ENCODE measurements at regions not wholly inside any gene's neighbourhood (a gene's known extent, or its start where the extent isn't known, plus 50 kb on each side); places are given as distances from the start of the nearest gene placed in this dataset.

- TF ChIP-seq USF1 (IDR thresholded peaks at IDR 0.05) (no peak), NFIC (IDR thresholded peaks at IDR 0.05) (no peak), EGR1 (IDR thresholded peaks at IDR 0.05) (no peak), TAF1 (IDR thresholded peaks at IDR 0.05; ENCODE audit: low read depth) (no peak), EP300 (IDR thresholded peaks at IDR 0.05; ENCODE audit: borderline replicate concordance) (no peak), FOXM1 (IDR thresholded peaks at IDR 0.05; ENCODE audit: borderline replicate concordance, low read depth) (no peak), YY1 (IDR thresholded peaks at IDR 0.05; ENCODE audit: low read depth) (no peak), ZBTB7A (IDR thresholded peaks at IDR 0.05; ENCODE audit: low read depth) (no peak), TEAD4 (IDR thresholded peaks at IDR 0.05) (no peak), TCF12 (IDR thresholded peaks at IDR 0.05; ENCODE audit: low read depth) (no peak), RAD21 (IDR thresholded peaks at IDR 0.05; ENCODE audit: low read depth) (no peak), CREB1 (IDR thresholded peaks at IDR 0.05; ENCODE audit: low read depth) (no peak), CEBPB (IDR thresholded peaks at IDR 0.05) (no peak)
- TF ChIP-seq, protein P1, sequence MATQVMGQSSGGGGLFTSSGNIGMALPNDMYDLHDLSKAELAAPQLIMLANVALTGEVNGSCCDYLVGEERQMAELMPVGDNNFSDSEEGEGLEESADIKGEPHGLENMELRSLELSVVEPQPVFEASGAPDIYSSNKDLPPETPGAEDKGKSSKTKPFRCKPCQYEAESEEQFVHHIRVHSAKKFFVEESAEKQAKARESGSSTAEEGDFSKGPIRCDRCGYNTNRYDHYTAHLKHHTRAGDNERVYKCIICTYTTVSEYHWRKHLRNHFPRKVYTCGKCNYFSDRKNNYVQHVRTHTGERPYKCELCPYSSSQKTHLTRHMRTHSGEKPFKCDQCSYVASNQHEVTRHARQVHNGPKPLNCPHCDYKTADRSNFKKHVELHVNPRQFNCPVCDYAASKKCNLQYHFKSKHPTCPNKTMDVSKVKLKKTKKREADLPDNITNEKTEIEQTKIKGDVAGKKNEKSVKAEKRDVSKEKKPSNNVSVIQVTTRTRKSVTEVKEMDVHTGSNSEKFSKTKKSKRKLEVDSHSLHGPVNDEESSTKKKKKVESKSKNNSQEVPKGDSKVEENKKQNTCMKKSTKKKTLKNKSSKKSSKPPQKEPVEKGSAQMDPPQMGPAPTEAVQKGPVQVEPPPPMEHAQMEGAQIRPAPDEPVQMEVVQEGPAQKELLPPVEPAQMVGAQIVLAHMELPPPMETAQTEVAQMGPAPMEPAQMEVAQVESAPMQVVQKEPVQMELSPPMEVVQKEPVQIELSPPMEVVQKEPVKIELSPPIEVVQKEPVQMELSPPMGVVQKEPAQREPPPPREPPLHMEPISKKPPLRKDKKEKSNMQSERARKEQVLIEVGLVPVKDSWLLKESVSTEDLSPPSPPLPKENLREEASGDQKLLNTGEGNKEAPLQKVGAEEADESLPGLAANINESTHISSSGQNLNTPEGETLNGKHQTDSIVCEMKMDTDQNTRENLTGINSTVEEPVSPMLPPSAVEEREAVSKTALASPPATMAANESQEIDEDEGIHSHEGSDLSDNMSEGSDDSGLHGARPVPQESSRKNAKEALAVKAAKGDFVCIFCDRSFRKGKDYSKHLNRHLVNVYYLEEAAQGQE (IDR thresholded peaks at IDR 0.05; ENCODE audit: low read depth): no peak
- TF ChIP-seq, protein P2, sequence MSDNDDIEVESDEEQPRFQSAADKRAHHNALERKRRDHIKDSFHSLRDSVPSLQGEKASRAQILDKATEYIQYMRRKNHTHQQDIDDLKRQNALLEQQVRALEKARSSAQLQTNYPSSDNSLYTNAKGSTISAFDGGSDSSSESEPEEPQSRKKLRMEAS (IDR thresholded peaks at IDR 0.05): no peak
These were observed 81.2 kb upstream of the ATXN7L3B start for GRCh38 chr12:74456431-74456830.

GRCh38 chr12:74468401-74468800, 69.2 kb upstream of the ATXN7L3B start:
- no peak for TF ChIP-seq FOXM1 (IDR thresholded peaks at IDR 0.05; ENCODE audit: borderline replicate concordance, low read depth)
- TF ChIP-seq, protein P1 (IDR thresholded peaks at IDR 0.05; ENCODE audit: low read depth): no peak
- TF ChIP-seq CEBPB (IDR thresholded peaks at IDR 0.05): no peak
- TF ChIP-seq, protein P2 (IDR thresholded peaks at IDR 0.05): no peak
- TF ChIP-seq EP300 (IDR thresholded peaks at IDR 0.05; ENCODE audit: borderline replicate concordance): no peak
- no peak for TF ChIP-seq ZBTB7A (IDR thresholded peaks at IDR 0.05; ENCODE audit: low read depth)
- TF ChIP-seq TAF1 (IDR thresholded peaks at IDR 0.05; ENCODE audit: low read depth): no peak
- no peak for TF ChIP-seq YY1 (IDR thresholded peaks at IDR 0.05; ENCODE audit: low read depth)
- no peak for TF ChIP-seq TEAD4 (IDR thresholded peaks at IDR 0.05)
- TF ChIP-seq USF1 (IDR thresholded peaks at IDR 0.05): no peak
- no peak for TF ChIP-seq TCF12 (IDR thresholded peaks at IDR 0.05; ENCODE audit: low read depth)
- TF ChIP-seq RAD21 (IDR thresholded peaks at IDR 0.05; ENCODE audit: low read depth): no peak
- TF ChIP-seq EGR1 (IDR thresholded peaks at IDR 0.05): no peak

DNA sequence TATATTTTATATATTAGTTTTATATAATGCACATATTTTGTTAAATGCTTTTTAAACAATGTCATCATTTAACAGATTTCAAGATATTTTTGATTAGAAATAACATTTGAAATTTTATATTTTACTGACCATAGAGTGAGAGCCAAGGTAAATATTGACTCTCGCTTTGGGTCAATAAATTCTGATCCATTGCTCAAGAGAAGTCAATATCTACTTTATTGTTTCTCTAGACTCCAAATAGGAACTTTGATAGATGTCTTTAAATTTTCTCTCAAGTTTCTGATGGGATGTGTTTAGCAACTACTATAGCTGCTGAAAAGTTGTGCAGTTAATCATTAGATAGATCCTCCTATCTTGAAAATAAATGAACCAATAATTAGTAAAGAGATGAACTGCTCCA, 61.4 kb upstream of the ATXN7L3B start:
- TF ChIP-seq EGR1 (IDR thresholded peaks at IDR 0.05) (no peak), ZBTB7A (IDR thresholded peaks at IDR 0.05; ENCODE audit: low read depth) (no peak), TEAD4 (IDR thresholded peaks at IDR 0.05) (no peak), FOXM1 (IDR thresholded peaks at IDR 0.05; ENCODE audit: borderline replicate concordance, low read depth) (no peak)
- TF ChIP-seq, protein P1 (IDR thresholded peaks at IDR 0.05; ENCODE audit: low read depth): no peak
- TF ChIP-seq, protein P2 (IDR thresholded peaks at IDR 0.05): no peak

DNA sequence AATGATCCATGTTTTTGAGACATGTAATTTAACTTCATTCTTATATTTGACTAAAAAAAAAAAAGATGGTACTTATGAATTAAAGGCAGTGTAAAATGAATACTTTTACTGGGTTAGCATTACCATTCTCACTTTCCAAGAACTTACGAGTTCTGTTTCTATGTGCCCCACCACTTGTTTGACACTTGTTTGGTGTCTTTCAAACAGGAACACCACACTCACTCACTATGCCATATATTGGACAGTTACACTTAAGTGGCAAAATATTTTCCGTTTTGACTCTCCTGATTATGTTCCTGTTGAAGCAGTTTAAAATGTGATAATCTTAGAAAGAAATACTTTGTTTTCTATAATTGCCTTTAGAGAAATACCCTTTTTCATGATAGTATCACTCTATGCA, 56.6 kb upstream of the ATXN7L3B start:
- TF ChIP-seq EP300 (IDR thresholded peaks at IDR 0.05; ENCODE audit: borderline replicate concordance) (no peak), TEAD4 (IDR thresholded peaks at IDR 0.05) (no peak), RAD21 (IDR thresholded peaks at IDR 0.05; ENCODE audit: low read depth) (no peak), TCF12 (IDR thresholded peaks at IDR 0.05; ENCODE audit: low read depth) (no peak), USF1 (IDR thresholded peaks at IDR 0.05) (no peak), TAF1 (IDR thresholded peaks at IDR 0.05; ENCODE audit: low read depth) (no peak), CREB1 (IDR thresholded peaks at IDR 0.05; ENCODE audit: low read depth) (no peak), EGR1 (IDR thresholded peaks at IDR 0.05) (no peak), FOXM1 (IDR thresholded peaks at IDR 0.05; ENCODE audit: borderline replicate concordance, low read depth) (no peak), YY1 (IDR thresholded peaks at IDR 0.05; ENCODE audit: low read depth) (no peak)
- TF ChIP-seq, protein P1 (IDR thresholded peaks at IDR 0.05; ENCODE audit: low read depth): no peak
- TF ChIP-seq, protein P2 (IDR thresholded peaks at IDR 0.05): no peak

Data from Ishikawa (cell line).